A673 (cell line): ENCODE measurements at regions not wholly inside any gene's neighbourhood (a gene's known extent, or its start where the extent isn't known, plus 50 kb on each side); places are given as distances from the start of the nearest gene placed in this dataset.

Source experiments
- BruUV-seq: library from RNA; stranded (reverse); fragments of 400-500 nt; replicated peaks from 2 replicates; lab custom pipeline; 2021; lab: Mats Ljungman, UMichigan
- CTCF ChIA-PET: fragments of 300-600 bp; sonication (Branson Sonifier 250); formaldehyde crosslinking; loops from one replicate; lab custom pipeline; 2022; ENCODE audit warnings: antibody characterized with exemption; lab: Charles Lee
- POLR2A ChIA-PET: fragments of 300-600 bp; sonication (Branson Sonifier 250); formaldehyde crosslinking; loops from one replicate; lab custom pipeline; 2022; ENCODE audit warnings: antibody characterized with exemption; ENCODE audit not compliant: low non-redundant PET; lab: Charles Lee
- DNase-seq: peaks from one replicate; pipeline ENCODE4 v3.0.0-alpha.2; 2015; ENCODE audit warnings: low spot score
- H3K27ac ChIP-seq: fragments of 200-600 bp; sonication (generic); 2 replicates; pipeline ENCODE4 v1.5.1; 2016; ENCODE audit warnings: mixed run types, low read depth, mild to moderate bottlenecking, mixed read lengths, antibody characterized with exemption, low read length; ENCODE audit not compliant: poor library complexity, severe bottlenecking
- H3K27me3 ChIP-seq: fragments of 200-600 bp; sonication (generic); replicated peaks from 2 replicates; pipeline ENCODE4 v1.6.1; 2017; ENCODE audit warnings: mixed run types, low read depth, mild to moderate bottlenecking, mixed read lengths, antibody characterized with exemption, low read length; ENCODE audit not compliant: insufficient read depth, poor library complexity
- H3K36me3 ChIP-seq: fragments of 200-600 bp; sonication (generic); 2 replicates; pipeline ENCODE4 v1.6.1; 2016; ENCODE audit warnings: mixed run types, mild to moderate bottlenecking, mixed read lengths, antibody characterized with exemption, low read length; ENCODE audit not compliant: insufficient read depth, poor library complexity, severe bottlenecking
- H3K4me1 ChIP-seq: fragments of 200-600 bp; sonication (generic); 2 replicates; pipeline ENCODE4 v1.6.1; 2017; ENCODE audit warnings: mixed run types, mild to moderate bottlenecking, mixed read lengths, antibody characterized with exemption, low read length; ENCODE audit not compliant: insufficient read depth, poor library complexity, severe bottlenecking
- H3K4me3 ChIP-seq: fragments of 200-600 bp; sonication (generic); 2 replicates; pipeline ENCODE4 v1.5.1; 2016; ENCODE audit warnings: low read depth, mixed run types, mild to moderate bottlenecking, mixed read lengths, low read length; ENCODE audit not compliant: poor library complexity, severe bottlenecking
- H3K9me3 ChIP-seq: fragments of 200-600 bp; sonication (generic); 2 replicates; pipeline ENCODE4 v1.6.1; 2016; ENCODE audit warnings: mixed run types, low read depth, mild to moderate bottlenecking, mixed read lengths, antibody characterized with exemption, low read length; ENCODE audit not compliant: poor library complexity, severe bottlenecking
- EZH2 ChIP-seq: fragments of 200-600 bp; sonication (generic); IDR thresholded peaks from 2 replicates; pipeline ENCODE4 v1.6.1; 2017; ENCODE audit warnings: borderline replicate concordance, low read depth, mild to moderate bottlenecking, mixed read lengths, antibody characterized with exemption, low read length; ENCODE audit not compliant: poor library complexity, severe bottlenecking
- intact Hi-C: fragments of 100-400 bp; cut with micrococcal nuclease; formaldehyde crosslinking; loops from one replicate; pipeline ENCODE4 v1.10.0; 2022; ENCODE audit not compliant: unreplicated experiment
- TF ChIP-seq, protein P1 (sequence below): fragments of 300-800, 200-600 bp; sonication (generic); conservative IDR thresholded peaks from 2 replicates; pipeline ENCODE4 v1.5.1; 2017; ENCODE audit warnings: low read depth, mild to moderate bottlenecking, antibody characterized with exemption, low read length, moderate library complexity, mixed read lengths

- TF ChIP-seq EZH2, result no peak
- TF ChIP-seq, protein P1, sequence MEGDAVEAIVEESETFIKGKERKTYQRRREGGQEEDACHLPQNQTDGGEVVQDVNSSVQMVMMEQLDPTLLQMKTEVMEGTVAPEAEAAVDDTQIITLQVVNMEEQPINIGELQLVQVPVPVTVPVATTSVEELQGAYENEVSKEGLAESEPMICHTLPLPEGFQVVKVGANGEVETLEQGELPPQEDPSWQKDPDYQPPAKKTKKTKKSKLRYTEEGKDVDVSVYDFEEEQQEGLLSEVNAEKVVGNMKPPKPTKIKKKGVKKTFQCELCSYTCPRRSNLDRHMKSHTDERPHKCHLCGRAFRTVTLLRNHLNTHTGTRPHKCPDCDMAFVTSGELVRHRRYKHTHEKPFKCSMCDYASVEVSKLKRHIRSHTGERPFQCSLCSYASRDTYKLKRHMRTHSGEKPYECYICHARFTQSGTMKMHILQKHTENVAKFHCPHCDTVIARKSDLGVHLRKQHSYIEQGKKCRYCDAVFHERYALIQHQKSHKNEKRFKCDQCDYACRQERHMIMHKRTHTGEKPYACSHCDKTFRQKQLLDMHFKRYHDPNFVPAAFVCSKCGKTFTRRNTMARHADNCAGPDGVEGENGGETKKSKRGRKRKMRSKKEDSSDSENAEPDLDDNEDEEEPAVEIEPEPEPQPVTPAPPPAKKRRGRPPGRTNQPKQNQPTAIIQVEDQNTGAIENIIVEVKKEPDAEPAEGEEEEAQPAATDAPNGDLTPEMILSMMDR, result no peak
- CTCF ChIA-PET, result no interaction called here
- POLR2A ChIA-PET, result no interaction called here
- DNase-seq, result no peak
- Histone ChIP-seq H3K9me3 (peaks cover 20% of the 10 kb centered on the region), H3K36me3 (no peaks in the 10 kb centered on the region), H3K4me3 (no peak overlapping the region), H3K27ac (no peak overlapping the region), H3K27me3 (no peaks in the 10 kb centered on the region), H3K4me1 (no peaks in the 10 kb centered on the region)
- intact Hi-C loops, result no loop called here
- BruUV-seq, result no TSS peak
Measured at GRCh38 chr15:54884312-54884711, 312.4 kb downstream of the RSL24D1 start.

- DNase-seq, result no peak
- no peaks in the 10 kb centered on the region for H3K27me3 ChIP-seq
- intact Hi-C loops, result no loop called here
- peaks cover 4% of the 10 kb centered on the region for H3K9me3 ChIP-seq
- no peak for TF ChIP-seq EZH2
- TF ChIP-seq, protein P1, result no peak
- H3K4me3 ChIP-seq, result no peak overlapping the region
- no peaks in the 10 kb centered on the region for H3K36me3 ChIP-seq
- CTCF ChIA-PET, result no interaction called here
- POLR2A ChIA-PET, result interaction anchor here (0.5 kb wide), 1 partner anchor 217 kb away, joined by 3 read pairs; no protein-coding TSS in a partner anchor
- no peak overlapping the region for H3K27ac ChIP-seq
- no peaks in the 10 kb centered on the region for H3K4me1 ChIP-seq
- BruUV-seq, result no TSS peak
Measured at GRCh38 chr15:54859982-54860381, 336.8 kb downstream of the RSL24D1 start.

DNA sequence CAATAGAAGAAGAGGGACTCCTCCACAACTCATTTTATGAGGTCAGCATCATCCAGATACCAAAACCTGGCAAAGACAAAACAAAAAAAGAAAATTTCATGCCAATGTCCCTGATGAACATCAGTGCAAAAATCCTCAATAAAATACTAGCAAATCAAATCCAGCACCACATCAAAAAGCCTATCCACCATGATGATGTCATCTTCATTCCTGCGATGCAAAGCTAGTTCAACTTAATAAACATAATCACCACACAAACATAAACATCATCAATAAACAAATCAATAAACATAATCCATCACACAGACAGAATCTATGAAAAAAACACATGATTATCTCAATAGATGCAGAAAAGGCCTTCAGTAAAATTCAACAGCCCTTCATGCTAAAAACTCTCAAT lies 342.1 kb downstream of the RSL24D1 start:
- BruUV-seq, result no TSS peak
- ChIA-PET CTCF (no interaction called here), POLR2A (no interaction called here)
- Histone ChIP-seq H3K27me3 (no peaks in the 10 kb centered on the region), H3K4me3 (no peak overlapping the region), H3K27ac (no peak overlapping the region), H3K36me3 (no peaks in the 10 kb centered on the region), H3K9me3 (no peaks in the 10 kb centered on the region), H3K4me1 (no peaks in the 10 kb centered on the region)
- intact Hi-C loops, result no loop called here
- no peak for DNase-seq
- TF ChIP-seq EZH2, result no peak
- TF ChIP-seq, protein P1, result no peak
